Activated T-helper 1 cell treated with anti-CD3 and anti-CD28 coated beads, Interleukin-12 subunit alpha, Interleukin-12 subunit beta, Interleukin-2, Interleukin-4 antibody, amounts not matched to agents 30 ng/mL and 10 ng/mL and 1 ng/mL, durations not matched to agents 14 hours and 24 hours and 36 hours (primary cell): ENCODE measurements at regions not wholly inside any gene's neighbourhood (a gene's known extent, or its start where the extent isn't known, plus 50 kb on each side); places are given as distances from the start of the nearest gene placed in this dataset.
A peak's percentile ranks its signal among the peaks of the same experiment; 100 is the strongest.
"Not testable (repeated sequence)": the region's sequence is repeated elsewhere in the genome, so short reads cannot be mapped to it uniquely, and the experiment has no call there.

Source experiments
- DNase-seq: peaks from one replicate; pipeline ENCODE4 v3.0.0; 2021; ENCODE audit warnings: low spot score
- H3K27ac Mint-ChIP-seq: one replicate; pipeline ENCODE4 v1.8.0; 2021; ENCODE audit warnings: mild to moderate bottlenecking, mixed read lengths
- H3K27me3 Mint-ChIP-seq: one replicate; pipeline ENCODE4 v1.8.0; 2022; ENCODE audit warnings: mild to moderate bottlenecking, moderate library complexity, mixed read lengths; ENCODE audit not compliant: insufficient read depth
- H3K36me3 Mint-ChIP-seq: one replicate; pipeline ENCODE4 v1.8.0; 2021; ENCODE audit warnings: low read depth, mixed read lengths
- H3K4me1 Mint-ChIP-seq: one replicate; pipeline ENCODE4 v1.8.0; 2021; ENCODE audit warnings: low read depth, mixed read lengths
- H3K4me3 Mint-ChIP-seq: one replicate; pipeline ENCODE4 v1.8.0; 2021; ENCODE audit warnings: mild to moderate bottlenecking, moderate library complexity, mixed read lengths
- H3K9me3 Mint-ChIP-seq: one replicate; pipeline ENCODE4 v1.8.0; 2021; ENCODE audit warnings: mixed read lengths
- intact Hi-C: fragments of 100-400 bp; cut with micrococcal nuclease; formaldehyde crosslinking; loops from one replicate; pipeline ENCODE4 v1.15.1; 2024

DNA sequence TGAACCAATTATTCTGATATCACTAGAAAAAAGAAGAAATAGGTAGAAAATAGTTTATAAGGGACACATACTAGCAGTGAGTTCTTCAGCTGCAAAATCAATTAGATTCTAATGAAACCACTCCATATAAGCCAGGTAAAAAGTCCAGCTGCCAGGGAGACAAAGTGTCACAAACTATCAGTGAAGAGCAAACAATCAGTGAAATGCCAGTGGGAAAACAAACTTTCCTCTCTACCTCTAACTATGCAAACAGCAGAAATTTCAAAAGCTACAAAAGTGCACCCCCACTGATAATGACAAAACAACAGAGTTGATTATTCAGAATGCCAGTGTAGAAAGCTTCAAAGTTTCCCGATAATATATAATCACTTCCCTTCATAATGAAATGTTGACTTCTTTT, 637.2 kb upstream of the ITGA1 start:
- Mint-ChIP-seq H3K27ac (no peak overlapping the region), H3K4me3 (no peak overlapping the region), H3K4me1 (no peaks in the 10 kb centered on the region), H3K27me3 (no peaks in the 10 kb centered on the region), H3K9me3 (no peaks in the 10 kb centered on the region), H3K36me3 (no peaks in the 10 kb centered on the region)
- intact Hi-C loops = no loop called here
- no peak for DNase-seq

- intact Hi-C loops, H3K27ac Mint-ChIP-seq, H3K27me3 Mint-ChIP-seq, H3K9me3 Mint-ChIP-seq, H3K4me1 Mint-ChIP-seq, H3K36me3 Mint-ChIP-seq, H3K4me3 Mint-ChIP-seq: not testable (repeated sequence)
- peak; percentile 9 for DNase-seq
Measured at GRCh38 chr5:52156809-52157208, 630.9 kb upstream of the ITGA1 start.

DNA sequence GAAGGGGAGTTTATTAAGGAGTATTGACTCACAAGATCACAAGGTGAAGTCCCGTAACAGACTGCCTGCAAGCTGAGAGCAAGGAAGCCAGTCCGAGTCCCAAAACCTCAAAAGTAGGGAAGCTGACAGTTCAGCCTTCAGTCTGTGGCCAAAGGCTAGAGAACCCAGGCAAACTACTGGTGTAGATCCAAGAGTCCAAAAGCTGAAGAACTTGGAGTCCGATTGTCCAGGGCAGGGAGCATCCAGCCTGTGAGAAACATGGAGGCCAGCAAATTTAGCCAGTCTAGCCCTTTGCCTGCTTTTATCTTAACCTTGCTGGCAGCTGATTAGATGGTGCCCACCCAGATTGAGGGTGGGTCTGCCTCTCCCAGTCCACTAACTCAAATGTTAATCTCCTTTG, 621.9 kb upstream of the ITGA1 start:
- H3K4me1 Mint-ChIP-seq, H3K4me3 Mint-ChIP-seq, H3K36me3 Mint-ChIP-seq, DNase-seq, H3K9me3 Mint-ChIP-seq, H3K27me3 Mint-ChIP-seq, H3K27ac Mint-ChIP-seq, intact Hi-C loops: not testable (repeated sequence)

- no peak for DNase-seq
- no peaks in the 10 kb centered on the region for H3K36me3 Mint-ChIP-seq
- H3K9me3 Mint-ChIP-seq = peaks cover 3% of the 10 kb centered on the region
- no peaks in the 10 kb centered on the region for H3K27me3 Mint-ChIP-seq
- no peak overlapping the region for H3K27ac Mint-ChIP-seq
- no peak overlapping the region for H3K4me3 Mint-ChIP-seq
- H3K4me1 Mint-ChIP-seq = no peaks in the 10 kb centered on the region
- intact Hi-C loops = no loop called here
Measured at GRCh38 chr5:52173133-52173532, 614.6 kb upstream of the ITGA1 start.

DNA sequence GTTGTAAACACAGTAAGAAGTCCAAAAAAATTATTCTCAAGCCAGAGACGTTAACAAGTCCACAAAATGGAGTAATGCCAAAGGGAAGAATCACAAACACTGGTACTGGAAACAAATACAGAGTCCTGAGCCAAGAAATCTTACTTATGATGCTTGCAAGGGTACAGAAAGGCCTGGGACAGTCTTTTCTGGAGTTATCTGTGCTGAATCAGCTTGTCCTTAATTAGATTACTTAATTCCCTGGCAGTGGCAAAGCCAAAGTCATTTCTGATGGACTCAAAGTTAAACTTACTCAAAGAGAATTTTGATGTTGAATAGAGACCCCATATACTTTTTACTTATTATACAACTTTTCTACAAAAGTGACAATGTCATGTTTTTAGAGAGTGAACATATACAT, 610.5 kb upstream of the ITGA1 start:
- Mint-ChIP-seq H3K4me3 (no peak overlapping the region), H3K4me1 (no peaks in the 10 kb centered on the region), H3K27me3 (no peaks in the 10 kb centered on the region), H3K9me3 (no peaks in the 10 kb centered on the region), H3K36me3 (no peaks in the 10 kb centered on the region), H3K27ac (no peak overlapping the region)
- intact Hi-C loops = no loop called here
- DNase-seq = no peak

DNA sequence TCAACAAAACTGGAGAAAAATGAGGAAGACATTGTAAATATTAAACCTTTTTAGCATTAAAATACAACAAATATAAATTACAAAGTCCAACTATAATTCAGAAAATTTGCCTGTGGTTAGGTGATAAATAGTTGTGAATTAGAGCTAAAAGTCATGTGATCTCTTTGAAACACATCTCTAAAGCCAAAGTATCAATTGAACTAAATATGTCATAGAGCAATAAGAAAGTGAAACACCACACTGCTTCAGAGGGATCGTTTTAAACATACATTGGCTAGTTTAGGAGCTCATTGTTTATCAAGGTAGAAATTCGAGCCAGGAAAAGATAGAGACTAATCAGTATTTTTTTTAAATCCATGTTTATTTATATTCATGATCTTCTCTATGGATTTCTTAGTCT, 606.3 kb upstream of the ITGA1 start:
- Mint-ChIP-seq H3K9me3 (no peaks in the 10 kb centered on the region), H3K27me3 (no peaks in the 10 kb centered on the region), H3K4me1 (no peaks in the 10 kb centered on the region), H3K27ac (no peak overlapping the region), H3K4me3 (no peak overlapping the region), H3K36me3 (no peaks in the 10 kb centered on the region)
- DNase-seq = no peak
- intact Hi-C loops = no loop called here

DNA sequence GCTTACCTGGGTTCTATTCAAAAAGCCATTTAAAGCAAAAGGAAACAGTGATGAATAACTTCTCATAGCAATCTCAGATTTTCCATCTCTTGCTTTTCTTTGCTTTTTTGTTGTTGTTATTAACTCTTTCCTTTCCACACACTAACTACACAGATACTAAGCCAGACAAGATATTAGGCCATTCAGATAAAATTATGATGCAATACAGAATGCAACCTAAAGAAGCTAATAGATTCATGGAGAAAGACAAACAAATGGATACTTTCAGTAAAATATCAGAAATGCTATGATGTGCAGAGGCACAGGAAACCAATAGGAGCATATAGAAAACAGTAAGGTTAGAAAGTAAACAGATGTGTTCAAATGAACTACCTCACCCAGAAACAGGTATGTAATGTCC, 597.0 kb upstream of the ITGA1 start:
- no peak for DNase-seq
- Mint-ChIP-seq H3K9me3 (no peaks in the 10 kb centered on the region), H3K27ac (no peak overlapping the region), H3K27me3 (no peaks in the 10 kb centered on the region), H3K4me1 (no peaks in the 10 kb centered on the region), H3K36me3 (no peaks in the 10 kb centered on the region), H3K4me3 (no peak overlapping the region)
- intact Hi-C loops = no loop called here

GRCh38 chr5:52199833-52200232, 587.9 kb upstream of the ITGA1 start:
- H3K4me3 Mint-ChIP-seq = no peak overlapping the region
- no peaks in the 10 kb centered on the region for H3K9me3 Mint-ChIP-seq
- H3K36me3 Mint-ChIP-seq = no peaks in the 10 kb centered on the region
- no peaks in the 10 kb centered on the region for H3K4me1 Mint-ChIP-seq
- H3K27me3 Mint-ChIP-seq = no peaks in the 10 kb centered on the region
- intact Hi-C loops = no loop called here
- H3K27ac Mint-ChIP-seq = no peak overlapping the region
- no peak for DNase-seq

GRCh38 chr5:52202256-52202655, 585.5 kb upstream of the ITGA1 start:
- H3K27me3 Mint-ChIP-seq = no peaks in the 10 kb centered on the region
- no peak overlapping the region for H3K4me3 Mint-ChIP-seq
- no peak for DNase-seq
- no peaks in the 10 kb centered on the region for H3K9me3 Mint-ChIP-seq
- intact Hi-C loops = no loop called here
- no peaks in the 10 kb centered on the region for H3K36me3 Mint-ChIP-seq
- H3K27ac Mint-ChIP-seq = no peak overlapping the region
- no peaks in the 10 kb centered on the region for H3K4me1 Mint-ChIP-seq

GRCh38 chr5:52204310-52204709, 583.4 kb upstream of the ITGA1 start:
- H3K27me3 Mint-ChIP-seq = no peaks in the 10 kb centered on the region
- intact Hi-C loops = no loop called here
- H3K9me3 Mint-ChIP-seq = no peaks in the 10 kb centered on the region
- no peak overlapping the region for H3K4me3 Mint-ChIP-seq
- H3K4me1 Mint-ChIP-seq = no peaks in the 10 kb centered on the region
- DNase-seq = no peak
- H3K36me3 Mint-ChIP-seq = no peaks in the 10 kb centered on the region
- H3K27ac Mint-ChIP-seq = no peak overlapping the region
